RWPE2 (cell line): ENCODE measurements at regions not wholly inside any gene's neighbourhood (a gene's known extent, or its start where the extent isn't known, plus 50 kb on each side); places are given as distances from the start of the nearest gene placed in this dataset.

Experiments
- ATAC-seq: fragments of 200-7000 bp; cut with Tn5 transposase; 3 replicates; pipeline ENCODE4 v1.9.1; 2021; ENCODE audit warnings: low read depth
- DNase-seq: peaks from one replicate; pipeline ENCODE4 v3.0.0-alpha.2; 2020; ENCODE audit warnings: low spot score
- H3K27ac ChIP-seq: fragments of 450-650 bp; 2 replicates; pipeline ENCODE4 v1.5.1; 2017; ENCODE audit warnings: mild to moderate bottlenecking; ENCODE audit not compliant: poor library complexity, severe bottlenecking
- H3K27me3 ChIP-seq: fragments of 250-450 bp; sonication (Bioruptor Pico); 2 replicates; pipeline ENCODE4 v1.5.1; 2021; ENCODE audit warnings: mild to moderate bottlenecking, moderate library complexity; ENCODE audit not compliant: insufficient read depth, poor library complexity, severe bottlenecking
- H3K36me3 ChIP-seq: fragments of 250-450 bp; sonication (Bioruptor Pico); 2 replicates; pipeline ENCODE4 v1.5.1; 2020; ENCODE audit warnings: low read depth, mild to moderate bottlenecking, moderate library complexity
- H3K4me1 ChIP-seq: fragments of 250-450 bp; sonication (Bioruptor Pico); 2 replicates; pipeline ENCODE4 v1.5.1; 2021; ENCODE audit warnings: mild to moderate bottlenecking, moderate library complexity; ENCODE audit not compliant: insufficient read depth, poor library complexity, severe bottlenecking
- H3K4me3 ChIP-seq: fragments of 250-450 bp; sonication (Bioruptor Pico); 2 replicates; pipeline ENCODE4 v1.5.1; 2021; ENCODE audit warnings: mild to moderate bottlenecking, moderate library complexity; ENCODE audit not compliant: severe bottlenecking
- H3K9me3 ChIP-seq: fragments of 250-450 bp; sonication (Bioruptor Pico); 2 replicates; pipeline ENCODE4 v1.5.1; 2021; ENCODE audit warnings: mild to moderate bottlenecking, moderate library complexity; ENCODE audit not compliant: severe bottlenecking
- TF ChIP-seq, protein P1 (sequence below): fragments of 450-650 bp; IDR thresholded peaks from one replicate; pipeline ENCODE4 v1.5.1; 2017; ENCODE audit warnings: mild to moderate bottlenecking, moderate library complexity; ENCODE audit not compliant: poor library complexity, severe bottlenecking

DNA sequence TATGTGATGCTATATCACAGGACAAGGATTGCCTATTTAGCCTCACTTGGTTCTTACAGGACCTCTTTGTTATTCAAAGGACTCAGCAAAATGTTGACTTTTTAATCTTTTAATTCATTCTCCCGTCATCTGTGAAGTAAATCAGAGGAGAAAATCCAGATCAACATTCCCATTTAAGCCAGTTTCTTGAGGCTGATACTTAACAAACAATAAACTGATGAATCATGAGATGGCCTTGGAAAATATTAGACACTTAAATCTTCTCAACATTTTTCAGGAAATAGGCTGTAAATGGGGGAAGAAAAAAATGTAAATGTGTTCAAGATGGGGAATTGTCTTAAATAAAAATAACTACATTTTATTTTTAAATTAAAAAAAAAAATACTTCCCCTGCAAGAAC, 55.9 kb upstream of the UBR2 start:
- no peak for ATAC-seq
- H3K27me3 ChIP-seq: no peaks in the 10 kb centered on the region
- H3K9me3 ChIP-seq: peaks cover 2% of the 10 kb centered on the region
- no peaks in the 10 kb centered on the region for H3K36me3 ChIP-seq
- no peak overlapping the region for H3K27ac ChIP-seq
- DNase-seq: no peak
- TF ChIP-seq, protein P1, sequence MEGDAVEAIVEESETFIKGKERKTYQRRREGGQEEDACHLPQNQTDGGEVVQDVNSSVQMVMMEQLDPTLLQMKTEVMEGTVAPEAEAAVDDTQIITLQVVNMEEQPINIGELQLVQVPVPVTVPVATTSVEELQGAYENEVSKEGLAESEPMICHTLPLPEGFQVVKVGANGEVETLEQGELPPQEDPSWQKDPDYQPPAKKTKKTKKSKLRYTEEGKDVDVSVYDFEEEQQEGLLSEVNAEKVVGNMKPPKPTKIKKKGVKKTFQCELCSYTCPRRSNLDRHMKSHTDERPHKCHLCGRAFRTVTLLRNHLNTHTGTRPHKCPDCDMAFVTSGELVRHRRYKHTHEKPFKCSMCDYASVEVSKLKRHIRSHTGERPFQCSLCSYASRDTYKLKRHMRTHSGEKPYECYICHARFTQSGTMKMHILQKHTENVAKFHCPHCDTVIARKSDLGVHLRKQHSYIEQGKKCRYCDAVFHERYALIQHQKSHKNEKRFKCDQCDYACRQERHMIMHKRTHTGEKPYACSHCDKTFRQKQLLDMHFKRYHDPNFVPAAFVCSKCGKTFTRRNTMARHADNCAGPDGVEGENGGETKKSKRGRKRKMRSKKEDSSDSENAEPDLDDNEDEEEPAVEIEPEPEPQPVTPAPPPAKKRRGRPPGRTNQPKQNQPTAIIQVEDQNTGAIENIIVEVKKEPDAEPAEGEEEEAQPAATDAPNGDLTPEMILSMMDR: no peak
- H3K4me1 ChIP-seq: no peaks in the 10 kb centered on the region
- H3K4me3 ChIP-seq: no peak overlapping the region

DNA sequence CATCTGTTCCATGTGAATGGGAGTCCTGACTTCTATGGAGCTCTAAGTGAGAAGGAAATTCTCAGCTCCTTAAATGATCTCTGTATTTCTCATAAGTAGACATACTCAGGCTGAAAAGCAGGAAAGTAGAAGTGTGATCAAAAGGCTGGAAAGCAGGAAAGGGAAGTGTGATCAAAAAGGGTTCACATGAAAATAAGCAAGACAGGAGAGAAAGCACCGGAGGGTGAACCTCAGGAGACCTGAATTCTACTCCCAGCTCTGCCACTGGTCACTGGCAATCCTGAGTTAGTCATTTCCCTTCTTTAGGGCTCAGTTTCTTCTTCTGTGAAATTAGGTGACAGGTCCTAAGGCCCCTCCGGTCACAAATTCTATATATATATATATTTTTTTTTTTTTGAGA, 55.5 kb upstream of the TRERF1 start:
- Histone ChIP-seq H3K4me1 (no peaks in the 10 kb centered on the region), H3K27me3 (no peaks in the 10 kb centered on the region), H3K36me3 (no peaks in the 10 kb centered on the region), H3K4me3 (no peak overlapping the region), H3K9me3 (peaks cover 2% of the 10 kb centered on the region), H3K27ac (no peak overlapping the region)
- ATAC-seq: no peak
- DNase-seq: no peak
- TF ChIP-seq, protein P1: no peak

DNA sequence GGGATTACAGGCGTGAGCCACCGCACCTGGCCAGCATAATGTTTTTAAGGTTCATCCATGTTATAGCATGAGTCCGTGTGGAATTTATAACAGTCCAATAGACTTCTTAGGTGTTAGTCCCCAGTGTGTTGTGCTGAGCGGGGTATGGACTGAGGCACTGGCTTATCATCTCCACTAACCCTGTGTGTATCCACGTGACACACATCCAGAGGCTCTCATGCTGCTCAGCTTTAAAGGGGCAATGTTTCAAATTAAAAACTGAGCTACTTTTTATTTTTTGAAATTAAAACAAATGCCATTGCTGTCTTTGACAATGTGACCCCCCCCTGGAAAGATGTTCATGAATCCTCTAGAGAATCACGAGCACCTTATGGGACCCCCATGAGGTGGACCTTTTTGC, 54.3 kb upstream of the TRERF1 start:
- Histone ChIP-seq H3K4me3 (no peak overlapping the region), H3K27ac (peak overlapping the region; percentile 23), H3K36me3 (no peaks in the 10 kb centered on the region), H3K4me1 (no peaks in the 10 kb centered on the region), H3K27me3 (no peaks in the 10 kb centered on the region), H3K9me3 (peaks cover 2% of the 10 kb centered on the region)
- no peak for DNase-seq
- TF ChIP-seq, protein P1: no peak
- ATAC-seq: no peak

DNA sequence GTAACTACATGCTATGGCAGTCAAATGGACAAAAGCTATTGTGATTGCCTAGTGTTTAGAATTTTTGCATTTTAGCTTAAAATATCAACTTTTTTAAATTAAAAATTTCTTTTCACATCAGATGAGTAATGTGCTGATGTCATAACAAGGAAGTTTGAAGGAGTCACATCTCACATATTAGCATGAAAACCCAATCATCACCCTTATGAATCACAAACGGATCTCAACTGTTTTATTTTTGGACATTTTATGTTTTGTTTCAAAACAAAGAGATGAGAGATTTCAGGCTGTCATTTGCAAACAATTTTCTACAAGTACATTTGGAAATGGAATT, 53.6 kb upstream of the TRERF1 start:
- Histone ChIP-seq H3K36me3 (no peaks in the 10 kb centered on the region), H3K9me3 (peaks cover 2% of the 10 kb centered on the region), H3K27ac (peak overlapping the region; percentile 23), H3K4me3 (no peak overlapping the region), H3K4me1 (no peaks in the 10 kb centered on the region), H3K27me3 (no peaks in the 10 kb centered on the region)
- DNase-seq (no peak), ATAC-seq (0 out of 3 replicates have a peak, but pooled peaks have one; percentile 41)
- TF ChIP-seq, protein P1: no peak

DNA sequence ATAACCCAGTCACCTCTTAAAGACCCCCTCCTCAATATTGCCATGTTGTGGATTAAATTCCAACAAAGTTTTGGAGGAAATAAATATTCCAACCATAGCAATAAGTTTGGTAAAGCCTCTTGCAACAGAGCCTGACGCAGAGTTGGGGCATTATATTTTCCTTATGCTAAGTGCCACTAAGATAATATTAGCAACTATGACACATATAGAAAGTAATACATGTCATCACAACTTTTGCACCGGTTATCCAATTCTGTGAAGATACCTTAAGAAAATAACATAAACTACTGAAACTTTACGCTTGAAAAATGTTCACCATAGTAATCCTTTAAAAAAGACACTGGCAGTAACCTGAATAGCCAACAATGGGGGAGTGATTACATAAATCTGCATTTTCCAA, 52.2 kb upstream of the TRERF1 start:
- ATAC-seq: no peak
- TF ChIP-seq, protein P1: no peak
- Histone ChIP-seq H3K9me3 (peaks cover 2% of the 10 kb centered on the region), H3K36me3 (no peaks in the 10 kb centered on the region), H3K4me3 (no peak overlapping the region), H3K27me3 (no peaks in the 10 kb centered on the region), H3K4me1 (no peaks in the 10 kb centered on the region), H3K27ac (no peak overlapping the region)
- no peak for DNase-seq
